ENCODE measurements at regions not wholly inside any gene's neighbourhood (a gene's known extent, or its start where the extent isn't known, plus 50 kb on each side); places are given as distances from the start of the nearest gene placed in this dataset.
"Not testable (repeated sequence)": the region's sequence is repeated elsewhere in the genome, so short reads cannot be mapped to it uniquely, and the experiment has no call there.

DNA sequence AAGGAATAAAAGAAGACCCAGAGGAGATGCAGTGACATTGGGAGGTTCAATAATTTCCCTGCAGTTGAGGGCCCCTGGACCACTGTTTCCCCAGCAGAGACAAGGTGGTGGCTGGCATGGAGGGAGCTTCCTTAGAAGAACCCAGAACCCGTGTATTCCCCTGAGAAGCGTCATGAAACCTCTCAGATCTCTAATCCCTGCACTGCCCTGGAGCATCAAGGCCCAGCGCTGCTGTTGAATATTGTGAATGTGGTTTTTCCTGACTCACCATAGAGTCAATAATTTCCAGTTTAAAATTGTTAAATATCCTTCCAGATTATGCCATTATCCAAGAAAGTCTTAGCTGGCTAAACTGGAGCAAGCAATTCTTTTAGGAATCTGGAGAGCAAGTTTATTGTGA lies 187.2 kb downstream of the LMLN start:
- not testable (repeated sequence) for DNase-seq (ENCODE audit: low read depth in 2 of 2)

DNA sequence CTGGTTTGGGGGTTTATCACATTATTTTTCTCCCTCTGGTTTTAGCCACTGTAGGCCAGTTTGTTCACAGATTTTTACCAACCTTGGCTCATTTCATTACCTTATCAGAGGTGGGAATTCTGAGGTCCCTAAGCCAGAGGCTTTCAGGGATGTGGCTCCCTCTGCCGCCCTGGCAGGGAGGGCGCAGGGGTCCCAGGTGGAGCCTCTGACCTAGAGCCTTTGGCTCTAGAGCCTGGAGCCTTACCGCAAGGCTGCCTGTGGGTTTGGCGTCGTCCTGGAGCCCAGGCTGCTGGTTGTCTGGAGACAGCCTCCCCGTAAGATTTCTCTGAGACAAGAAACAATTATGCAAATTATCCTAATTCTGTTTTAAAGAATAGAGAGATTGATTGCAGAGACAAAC lies 188.0 kb downstream of the LMLN start:
- DNase-seq (ENCODE audit: low read depth in 2 of 2), result not testable (repeated sequence)

- not testable (repeated sequence) for DNase-seq (ENCODE audit: low read depth in 2 of 2)
Observed at GRCh38 chr3:198149904-198150303, 189.9 kb downstream of the LMLN start.

DNA sequence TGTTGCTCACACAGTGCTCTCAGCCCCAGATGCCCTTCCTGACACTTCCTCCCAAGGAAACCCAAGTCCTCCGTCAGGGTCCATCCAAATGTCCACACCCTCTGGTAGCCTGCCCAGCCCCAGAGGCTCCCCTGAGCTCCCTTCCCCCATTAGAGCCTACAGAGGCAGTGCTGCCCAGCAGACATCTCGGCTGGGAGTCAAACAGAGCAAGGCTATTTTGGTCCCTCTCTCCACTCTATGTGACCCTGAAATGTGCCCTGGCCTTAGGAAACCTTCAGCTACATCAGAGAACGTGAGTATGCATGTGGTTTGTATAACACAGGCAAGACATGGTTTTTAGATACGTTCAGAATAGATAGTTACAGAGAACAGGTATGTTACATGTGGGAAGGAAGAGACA lies 191.8 kb downstream of the LMLN start:
- DNase-seq (ENCODE audit: low read depth in 2 of 2), result not testable (repeated sequence)

- not testable (repeated sequence) for DNase-seq (ENCODE audit: low read depth in 2 of 2)
Observed at GRCh38 chr3:198155771-198156170, 195.8 kb downstream of the LMLN start.

DNA sequence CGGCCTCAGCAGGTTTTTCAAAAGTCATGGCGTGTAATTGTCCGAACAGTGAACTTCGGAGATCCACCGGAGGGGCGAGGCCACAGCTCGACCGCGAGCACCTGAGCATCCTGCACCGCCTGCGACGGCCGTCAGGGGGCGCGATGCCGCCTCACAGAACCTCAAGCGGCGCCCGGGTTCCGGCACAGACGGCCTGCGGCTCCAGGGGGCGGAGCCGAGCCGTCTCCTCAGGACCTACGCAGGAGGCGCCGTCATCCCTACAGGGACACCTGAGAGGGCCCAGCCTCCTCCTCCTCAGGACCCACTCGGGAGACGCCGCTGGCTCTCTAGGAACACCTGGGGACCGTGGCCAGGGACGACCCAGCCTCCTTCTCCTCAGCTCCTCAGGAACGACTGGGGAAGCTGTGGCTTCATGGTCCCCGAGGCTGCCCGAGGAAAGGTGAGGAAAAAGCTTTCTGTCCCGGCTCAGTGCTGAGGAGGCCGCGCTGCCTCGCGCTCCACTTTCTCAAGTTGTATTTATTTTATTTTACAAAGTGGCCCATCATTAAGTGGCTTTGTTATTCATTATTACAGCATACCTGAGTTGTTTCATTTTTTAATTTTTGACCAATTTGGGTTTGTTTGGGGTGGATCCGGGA lies 197.3 kb downstream of the LMLN start:
- not testable (repeated sequence) for DNase-seq (ENCODE audit: low read depth in 2 of 2)

DNA sequence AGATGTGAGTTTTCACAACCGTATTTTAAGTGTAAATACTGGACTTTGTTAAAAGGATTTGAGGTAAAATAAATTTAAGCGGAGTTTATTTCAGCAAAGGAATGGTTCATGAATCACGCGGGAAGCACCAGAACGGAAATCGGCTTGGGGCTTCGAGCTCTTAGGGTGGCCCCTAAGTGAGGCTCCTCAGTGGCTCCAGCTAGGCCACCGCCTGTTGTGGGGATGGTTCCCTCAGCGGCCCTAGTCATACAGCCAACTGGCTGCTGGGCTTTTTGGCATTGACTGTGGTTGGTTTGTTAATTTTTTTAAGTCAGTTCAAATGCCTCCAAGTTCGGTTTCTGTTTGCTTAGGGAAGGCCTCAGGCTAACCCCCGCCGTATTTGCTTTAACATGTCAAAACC lies 198.0 kb downstream of the LMLN start:
- not testable (repeated sequence) for DNase-seq (ENCODE audit: low read depth in 2 of 2)

DNA sequence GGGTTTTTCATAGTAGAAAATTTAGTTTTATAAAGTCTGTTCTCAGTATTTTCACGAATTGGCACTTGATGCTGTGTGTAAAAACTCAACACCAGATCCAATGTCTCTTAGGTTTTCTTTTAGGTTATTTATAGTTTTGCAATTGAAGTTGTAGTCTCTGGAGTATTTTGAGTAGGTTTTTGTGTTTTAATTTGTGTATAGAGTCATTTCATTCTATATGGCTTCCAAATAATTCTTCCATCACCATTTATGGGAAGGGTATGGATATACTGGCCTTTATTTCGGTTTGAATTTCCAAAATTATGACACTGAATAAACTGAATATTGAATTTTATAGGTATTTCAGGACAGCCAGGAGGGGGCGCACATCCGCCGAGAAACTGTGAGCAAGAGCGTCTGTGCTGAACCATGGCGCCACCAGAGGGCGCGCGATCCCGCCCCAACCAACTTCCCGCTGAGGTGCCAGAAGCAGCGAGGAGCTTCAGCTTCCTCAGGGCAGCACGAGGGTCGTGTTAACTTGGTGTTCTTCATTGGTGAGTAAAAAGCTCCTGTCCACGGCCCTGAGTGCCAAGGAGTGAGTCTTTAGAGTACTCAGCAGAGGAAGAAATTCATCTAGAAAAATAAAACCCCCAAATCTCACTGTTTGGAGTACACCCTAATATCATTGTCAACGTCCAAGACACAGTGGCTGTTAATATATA lies 207.5 kb downstream of the LMLN start:
- peak; percentile 19 to 47 for DNase-seq (ENCODE audit: low read depth in 2 of 2)

GRCh38 chr3:198170781-198171180 lies 210.8 kb downstream of the LMLN start:
- not testable (repeated sequence) for DNase-seq (ENCODE audit: low read depth in 2 of 2)

DNA sequence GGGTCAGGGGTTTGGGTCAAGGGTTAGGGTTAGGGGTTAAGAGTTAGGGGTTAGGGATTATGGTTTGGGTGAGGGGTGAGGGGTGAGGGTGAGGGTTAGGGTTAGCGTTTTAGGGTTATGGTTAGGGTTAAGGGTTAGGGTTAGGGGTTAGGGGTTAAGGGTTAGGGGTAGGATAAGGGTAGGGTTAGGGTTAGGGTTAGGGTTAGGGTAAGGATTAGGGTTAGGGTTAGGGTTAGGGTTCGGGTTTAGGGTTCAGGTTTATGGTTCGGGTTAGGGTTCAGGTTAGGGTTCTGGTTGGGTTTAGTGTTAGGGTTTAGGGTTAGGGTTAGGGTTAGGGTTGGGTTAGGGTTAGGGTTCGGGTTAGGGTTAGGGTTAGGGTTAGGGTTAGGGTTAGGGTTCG lies 213.1 kb downstream of the LMLN start:
- not testable (repeated sequence) for DNase-seq (ENCODE audit: low read depth in 2 of 2)

GRCh38 chr3:198173929-198174574 lies 214.0 kb downstream of the LMLN start:
- not testable (repeated sequence) for DNase-seq (ENCODE audit: low read depth in 2 of 2)
